HCT116 (cell line): ENCODE measurements at regions not wholly inside any gene's neighbourhood (a gene's known extent, or its start where the extent isn't known, plus 50 kb on each side); places are given as distances from the start of the nearest gene placed in this dataset.

Experiments
- ATF3 ChIP-seq: IDR thresholded peaks from 2 replicates; pipeline ENCODE4 v1.6.1; 2012
- CEBPB ChIP-seq: IDR thresholded peaks from 2 replicates; pipeline ENCODE4 v1.6.1; 2012; ENCODE audit warnings: low read depth
- CTCF ChIP-seq, 3 experiments: fragments of 200-600 bp in 1 of 3; sonication (generic) in 1 of 3; IDR thresholded peaks in 2 of 3; conservative IDR thresholded peaks in 1 of 3; 2 replicates each; pipeline ENCODE4 v1.5.1; 2012 to 2017; ENCODE audit warnings: low read depth in 2 of 3, low read length in 2 of 3, antibody characterized with exemption in 1 of 3, borderline replicate concordance in 1 of 3, control low read depth in 1 of 3, mild to moderate bottlenecking in 1 of 3, mixed read lengths in 1 of 3, mixed run types in 1 of 3, moderate library complexity in 1 of 3; ENCODE audit not compliant: insufficient read depth in 1 of 3
- EGR1 ChIP-seq: IDR thresholded peaks from 2 replicates; pipeline ENCODE4 v1.6.1; 2012; ENCODE audit warnings: low read depth
- ELF1 ChIP-seq: IDR thresholded peaks from 2 replicates; pipeline ENCODE4 v1.6.1; 2012; ENCODE audit warnings: low read depth, borderline replicate concordance
- EZH2 ChIP-seq: fragments of 200-600 bp; sonication (generic); IDR thresholded peaks from 2 replicates; pipeline ENCODE4 v1.6.1; 2017; ENCODE audit warnings: antibody characterized with exemption, mixed run types
- EZH2phosphoT487 ChIP-seq: fragments of 200-600 bp; IDR thresholded peaks from 2 replicates; pipeline ENCODE4 v1.6.1; 2018; ENCODE audit warnings: antibody characterized with exemption, borderline replicate concordance
- MAX ChIP-seq: IDR thresholded peaks from 2 replicates; pipeline ENCODE4 v1.6.1; 2012
- POLR2A ChIP-seq: IDR thresholded peaks from 2 replicates; pipeline ENCODE4 v1.7.0; 2011; ENCODE audit warnings: borderline replicate concordance; ENCODE audit not compliant: insufficient read depth, insufficient read length; ENCODE audit errors: extremely low read depth
- POLR2AphosphoS5 ChIP-seq: IDR thresholded peaks from 2 replicates; pipeline ENCODE4 v1.6.1; 2011; ENCODE audit warnings: mild to moderate bottlenecking, low read depth, low read length, moderate library complexity
- SIN3A ChIP-seq: IDR thresholded peaks from 2 replicates; pipeline ENCODE4 v1.6.1; 2012; ENCODE audit warnings: low read depth
- YY1 ChIP-seq: IDR thresholded peaks from 2 replicates; pipeline ENCODE4 v1.6.1; 2011; ENCODE audit warnings: low read length, low read depth, moderate library complexity, mild to moderate bottlenecking; ENCODE audit not compliant: insufficient replicate concordance; ENCODE audit errors: extremely low read depth
- ZNF274 ChIP-seq: fragments of 200-500 bp; sonication (Bioruptor generic); IDR thresholded peaks from 2 replicates; pipeline ENCODE4 v1.6.1; 2014; ENCODE audit warnings: mild to moderate bottlenecking, low read depth, low read length, inconsistent platforms
- TF ChIP-seq, protein P1 (sequence below): IDR thresholded peaks from 2 replicates; pipeline ENCODE4 v1.6.1; 2011; ENCODE audit warnings: mild to moderate bottlenecking, low read length, moderate library complexity; ENCODE audit not compliant: insufficient replicate concordance; ENCODE audit errors: extremely low read depth

GRCh38 chr13:111537843-111538499 lies 217.5 kb downstream of the TEX29 start:
- TF ChIP-seq CTCF (IDR thresholded peaks at IDR 0.05 in 2 of 3, conservative IDR thresholded peaks at IDR 0.05 in 1 of 3; ENCODE audit: borderline replicate concordance in 1 of 3, insufficient read depth in 1 of 3, low read depth in 2 of 3, low read length in 2 of 3) (no peak), EGR1 (no peak), YY1 (no peak), EZH2phosphoT487 (no peak), POLR2A (no peak), EZH2 (no peak), SIN3A (no peak), POLR2AphosphoS5 (no peak), ELF1 (no peak), ATF3 (no peak), ZNF274 (no peak), MAX (no peak), CEBPB (no peak)
- TF ChIP-seq, protein P1, sequence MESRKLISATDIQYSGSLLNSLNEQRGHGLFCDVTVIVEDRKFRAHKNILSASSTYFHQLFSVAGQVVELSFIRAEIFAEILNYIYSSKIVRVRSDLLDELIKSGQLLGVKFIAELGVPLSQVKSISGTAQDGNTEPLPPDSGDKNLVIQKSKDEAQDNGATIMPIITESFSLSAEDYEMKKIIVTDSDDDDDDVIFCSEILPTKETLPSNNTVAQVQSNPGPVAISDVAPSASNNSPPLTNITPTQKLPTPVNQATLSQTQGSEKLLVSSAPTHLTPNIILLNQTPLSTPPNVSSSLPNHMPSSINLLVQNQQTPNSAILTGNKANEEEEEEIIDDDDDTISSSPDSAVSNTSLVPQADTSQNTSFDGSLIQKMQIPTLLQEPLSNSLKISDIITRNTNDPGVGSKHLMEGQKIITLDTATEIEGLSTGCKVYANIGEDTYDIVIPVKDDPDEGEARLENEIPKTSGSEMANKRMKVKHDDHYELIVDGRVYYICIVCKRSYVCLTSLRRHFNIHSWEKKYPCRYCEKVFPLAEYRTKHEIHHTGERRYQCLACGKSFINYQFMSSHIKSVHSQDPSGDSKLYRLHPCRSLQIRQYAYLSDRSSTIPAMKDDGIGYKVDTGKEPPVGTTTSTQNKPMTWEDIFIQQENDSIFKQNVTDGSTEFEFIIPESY = no peak
